HG03045 (cell line): ENCODE measurements at regions not wholly inside any gene's neighbourhood (a gene's known extent, or its start where the extent isn't known, plus 50 kb on each side); places are given as distances from the start of the nearest gene placed in this dataset.
"Not testable (repeated sequence)": the region's sequence is repeated elsewhere in the genome, so short reads cannot be mapped to it uniquely, and the experiment has no call there.

ENCODE experiments used
- ATAC-seq: cut with Tn5 transposase; IDR thresholded peaks from one replicate; pipeline ENCODE4 v1.9.1; 2021; ENCODE audit warnings: mild to moderate bottlenecking, moderate library complexity; ENCODE audit not compliant: unreplicated experiment

GRCh38 chr20:25865715-25866656 is 169.3 kb upstream of the ZNF337 start:
- no peak for ATAC-seq

DNA sequence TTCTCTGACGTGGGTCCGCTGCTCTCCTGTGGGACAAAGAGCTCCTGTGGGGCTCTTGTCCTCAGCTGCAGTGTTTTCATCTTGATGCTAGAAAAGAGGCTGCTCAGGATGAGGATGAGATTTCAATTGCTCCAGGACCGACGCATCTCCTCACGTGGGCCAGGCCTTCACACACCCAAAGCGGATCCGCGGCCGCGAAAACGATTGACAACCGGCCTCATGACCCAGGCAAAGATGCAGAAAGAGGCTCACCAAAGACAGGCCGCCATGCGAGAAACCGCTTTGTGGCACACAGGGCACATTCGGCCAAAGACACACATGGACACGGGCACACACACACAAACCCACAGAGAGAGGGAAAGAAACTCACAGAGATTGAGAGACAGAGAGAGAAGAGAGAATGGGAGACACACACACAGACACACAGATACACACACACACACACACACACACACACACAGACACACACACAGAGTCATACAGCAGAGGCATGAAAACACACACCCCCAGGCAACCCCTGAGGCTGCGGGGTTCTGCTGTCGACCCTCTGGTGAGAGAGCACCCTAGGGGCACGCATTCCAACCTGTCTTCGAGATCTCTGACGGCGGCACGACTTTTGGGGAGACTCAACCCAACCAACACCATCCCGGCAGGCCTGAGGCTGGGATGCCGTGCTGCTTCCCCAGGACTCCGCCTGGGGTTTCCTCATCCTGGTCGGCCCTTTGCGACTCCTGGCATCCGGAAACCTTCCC is 168.5 kb upstream of the ZNF337 start:
- ATAC-seq: not testable (repeated sequence)

DNA sequence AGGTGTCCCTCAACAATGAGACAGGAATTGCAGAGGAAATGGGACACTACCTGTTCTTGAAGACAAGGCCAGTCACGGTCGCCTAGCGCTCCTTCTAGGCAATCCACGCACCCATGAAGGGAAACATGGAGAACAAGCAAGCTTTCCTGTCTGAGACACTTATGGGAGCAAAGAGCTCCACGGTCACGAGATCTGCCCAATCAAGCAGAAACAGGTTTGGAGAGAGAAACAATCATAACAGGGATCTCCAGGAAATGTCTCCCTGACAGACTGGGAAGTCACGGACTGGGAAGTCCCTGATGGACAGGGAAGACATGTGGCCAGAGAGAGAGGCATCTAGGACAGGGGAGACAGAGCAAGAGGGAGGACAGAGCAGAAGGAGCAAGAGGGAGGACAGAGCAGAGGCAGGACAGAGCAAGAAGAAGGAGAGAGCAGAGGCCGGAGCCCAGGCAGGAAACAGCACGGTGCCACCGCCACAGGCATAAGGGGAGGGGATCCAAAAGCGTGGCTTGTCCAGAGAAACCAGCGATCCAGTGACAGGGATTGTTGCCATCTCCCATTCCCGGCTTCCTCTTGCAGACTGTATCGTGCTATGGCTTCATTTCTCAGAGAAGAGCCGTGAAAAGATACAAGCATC is 167.8 kb upstream of the ZNF337 start:
- ATAC-seq: no peak

- no peak for ATAC-seq
These were observed 167.1 kb upstream of the ZNF337 start for GRCh38 chr20:25863536-25864325.

DNA sequence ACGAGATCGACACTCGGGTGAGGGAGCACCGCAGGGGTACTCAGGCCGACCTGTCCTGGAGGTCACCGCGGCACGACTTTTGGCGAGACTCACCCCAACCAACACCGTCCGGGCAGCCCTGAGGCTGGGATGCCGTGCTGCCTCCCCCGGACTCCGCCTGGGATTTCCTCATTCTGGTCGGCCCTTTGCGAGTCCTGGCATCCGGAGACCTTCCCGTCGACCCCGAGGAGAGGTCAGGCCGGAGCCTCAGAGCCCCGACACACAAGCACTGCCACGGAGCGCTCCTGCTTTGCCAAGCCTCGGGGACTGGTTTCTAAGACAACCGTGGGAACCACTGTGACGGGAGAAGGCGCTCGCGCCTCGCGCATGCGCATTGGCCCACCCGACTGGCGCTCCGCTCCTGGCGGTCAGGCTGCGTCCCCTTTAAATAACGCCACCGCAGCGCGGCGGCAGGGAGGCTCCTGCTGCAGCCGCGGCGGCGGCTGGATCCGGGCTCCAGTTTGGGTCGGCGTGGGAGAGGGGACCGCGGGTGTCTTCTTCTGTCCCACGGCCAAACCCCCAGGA is 166.4 kb upstream of the ZNF337 start:
- not testable (repeated sequence) for ATAC-seq

DNA sequence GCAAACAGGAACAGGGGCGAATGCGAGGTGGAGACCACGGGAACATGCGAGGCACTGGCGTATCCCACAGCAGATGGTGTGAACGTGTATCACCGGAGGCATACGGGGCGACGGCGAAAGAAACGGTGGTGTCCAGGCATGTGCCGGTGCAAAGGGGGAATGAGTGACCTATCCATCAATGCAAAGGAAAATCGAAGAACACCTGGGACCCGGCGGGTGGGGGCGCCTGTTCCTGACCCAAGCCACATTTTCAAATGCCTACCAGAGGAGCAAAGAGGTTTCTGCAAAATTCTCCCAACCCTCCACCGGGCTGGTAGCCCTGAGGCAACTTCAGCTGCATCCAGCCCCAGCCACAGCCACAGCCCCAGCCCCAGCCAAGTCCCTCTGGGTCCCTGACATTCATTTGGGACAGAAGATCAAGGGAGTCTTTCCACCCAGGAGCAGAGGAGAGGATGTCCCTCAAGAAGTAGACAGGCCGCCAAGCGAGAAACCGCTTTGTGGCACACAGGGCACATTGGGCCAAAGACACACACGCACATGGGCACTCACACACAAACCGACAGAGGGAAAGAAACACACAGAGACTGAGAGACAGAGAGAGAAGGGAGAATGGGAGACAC is 164.0 kb upstream of the ZNF337 start:
- no peak for ATAC-seq

GRCh38 chr20:25859649-25860530 is 163.2 kb upstream of the ZNF337 start:
- ATAC-seq: peak; percentile 53

- no peak for ATAC-seq
These were observed 162.1 kb upstream of the ZNF337 start for GRCh38 chr20:25858495-25859425.

GRCh38 chr20:25857091-25857788 is 160.6 kb upstream of the ZNF337 start:
- not testable (repeated sequence) for ATAC-seq

GRCh38 chr20:25856256-25856884 is 159.7 kb upstream of the ZNF337 start:
- ATAC-seq: no peak

DNA sequence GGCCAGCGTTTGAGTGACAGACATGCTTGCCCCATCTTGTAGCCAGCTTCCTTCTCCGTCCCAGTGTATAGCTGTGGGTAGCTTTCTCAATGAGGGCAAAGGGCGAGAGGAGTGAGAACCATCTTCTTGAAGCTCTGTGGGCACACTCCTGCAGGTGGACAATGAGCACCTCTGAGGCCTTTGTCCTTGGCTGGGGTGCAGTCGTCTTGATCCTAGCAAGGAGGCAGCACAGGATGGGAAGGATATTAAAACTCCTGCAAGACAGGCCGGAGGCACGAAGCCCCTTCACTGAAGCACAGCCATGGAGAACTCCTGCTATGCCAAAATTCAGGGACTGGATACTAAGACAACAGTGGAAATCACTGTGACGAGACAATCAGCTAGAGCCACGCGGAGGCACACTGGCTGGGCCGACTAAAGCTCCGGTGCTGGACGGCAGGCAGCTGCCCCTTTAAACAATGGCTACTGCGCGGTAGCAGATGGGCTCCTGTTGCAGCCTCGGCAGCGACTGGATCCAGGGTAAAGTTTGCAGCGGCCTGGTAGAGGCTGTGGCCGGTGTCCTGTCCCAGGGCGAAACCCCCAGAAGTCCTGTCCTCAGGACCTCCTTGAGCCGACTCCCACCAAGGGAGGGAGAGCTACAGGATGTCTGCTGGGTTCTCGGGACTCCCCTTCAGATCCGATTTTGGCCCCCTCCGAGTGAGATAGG is 159.0 kb upstream of the ZNF337 start:
- ATAC-seq: not testable (repeated sequence)

DNA sequence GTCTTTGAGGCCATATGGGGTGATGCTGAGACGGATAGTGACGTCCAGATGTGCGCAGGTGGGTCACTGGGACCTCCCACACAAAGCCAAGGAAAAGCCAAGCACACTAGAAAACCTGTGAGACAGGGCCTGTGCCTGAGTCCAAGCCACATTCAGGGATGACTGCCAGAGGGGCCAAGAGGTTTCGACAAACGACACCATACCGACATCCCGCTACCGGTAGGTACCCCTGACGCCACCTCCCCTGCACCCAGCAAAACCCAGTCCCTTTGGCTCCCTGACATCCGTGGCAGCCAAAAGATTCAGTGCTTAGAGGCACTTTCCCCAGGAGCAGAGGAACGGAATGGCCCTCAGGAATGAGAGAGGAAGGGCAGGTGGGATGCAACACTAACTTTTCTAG is 158.0 kb upstream of the ZNF337 start:
- not testable (repeated sequence) for ATAC-seq

DNA sequence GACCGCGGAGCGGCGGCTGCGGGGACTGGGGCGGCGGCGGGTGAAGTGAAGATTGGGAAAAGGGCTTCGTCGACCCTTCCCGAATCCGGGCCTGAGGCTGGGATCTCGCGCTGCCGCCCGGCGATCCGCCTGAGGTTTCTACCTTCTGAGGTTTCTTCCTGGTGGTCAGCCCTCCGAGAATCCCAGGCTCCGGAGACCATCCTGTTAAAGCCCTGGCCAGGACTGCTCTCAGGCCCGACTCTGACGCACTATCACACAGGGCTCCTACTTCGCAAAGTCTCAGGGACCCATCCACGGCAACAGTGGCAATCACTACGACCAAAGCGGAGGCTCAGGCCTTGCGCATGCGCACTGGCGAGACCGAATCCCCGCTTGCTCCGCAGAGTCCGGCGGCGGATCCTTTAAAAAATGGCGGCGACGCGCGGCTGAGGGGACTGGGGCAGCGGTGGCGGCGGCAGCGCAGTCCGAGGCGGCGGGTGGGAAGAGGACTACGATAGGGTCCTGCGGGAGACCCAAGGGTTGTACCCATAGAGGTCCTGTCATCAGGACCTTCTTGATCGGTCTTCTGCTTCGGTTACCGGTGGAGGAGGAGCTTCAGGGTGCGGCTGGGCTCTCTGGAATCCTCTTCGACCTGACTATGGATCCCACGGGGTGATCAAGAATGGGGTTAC is 157.2 kb upstream of the ZNF337 start:
- ATAC-seq: peak; percentile 81

- not testable (repeated sequence) for ATAC-seq
These were observed 156.5 kb upstream of the ZNF337 start for GRCh38 chr20:25852968-25853717.

DNA sequence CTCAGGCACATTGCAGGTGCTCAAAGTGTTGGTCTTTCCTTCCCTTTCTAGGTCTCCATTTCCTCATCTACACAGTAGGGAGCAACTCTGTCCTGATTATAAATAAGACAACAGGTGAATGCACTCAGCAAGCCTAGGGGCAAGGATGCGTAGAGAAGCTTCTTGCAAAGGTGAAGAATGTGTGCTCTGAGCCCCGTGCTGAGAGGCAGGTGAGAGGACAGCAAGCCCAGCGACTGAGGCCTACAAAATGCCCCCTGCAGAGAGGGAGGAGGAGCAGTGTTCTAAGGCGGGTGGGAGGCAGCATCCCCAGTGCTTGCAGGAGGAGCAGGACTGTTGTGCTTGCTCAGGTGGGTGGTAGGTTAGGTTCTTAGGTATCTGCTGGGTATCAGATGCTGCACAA is 153.5 kb upstream of the ZNF337 start:
- ATAC-seq: not testable (repeated sequence)
